Stimulated activated CD4-positive, alpha-beta T cell treated with anti-CD3 and anti-CD28 coated beads, Interleukin-4, amount 100 ng/mL, for 48 hours (primary cell): ENCODE measurements at regions not wholly inside any gene's neighbourhood (a gene's known extent, or its start where the extent isn't known, plus 50 kb on each side); places are given as distances from the start of the nearest gene placed in this dataset.

Source experiments
- DNase-seq, 2 donors: peaks; one replicate each; pipeline ENCODE4 v3.0.0-alpha.2; 2020; ENCODE audit warnings: low read depth in 2 of 2

DNA sequence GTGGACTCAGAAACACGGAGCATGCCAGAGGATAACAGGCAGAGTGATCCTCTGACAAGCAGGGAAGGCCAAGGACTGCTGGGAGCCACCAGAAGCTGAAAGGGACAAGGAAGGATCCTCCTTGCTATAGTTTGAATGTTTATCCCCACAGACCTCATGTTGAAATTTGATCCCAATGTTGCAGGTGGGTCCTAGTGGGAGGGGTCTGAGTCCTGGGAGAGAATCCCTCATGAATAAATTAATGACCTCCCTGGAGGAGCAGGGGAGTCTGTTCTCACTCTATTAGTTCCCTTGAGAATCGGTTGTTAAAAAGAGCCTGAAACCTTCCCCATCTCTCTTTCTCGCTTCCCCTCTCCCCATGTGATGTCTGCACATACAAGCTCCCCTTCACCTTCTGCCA lies 124.4 kb downstream of the FBXO15 start:
- DNase-seq: no peak

DNA sequence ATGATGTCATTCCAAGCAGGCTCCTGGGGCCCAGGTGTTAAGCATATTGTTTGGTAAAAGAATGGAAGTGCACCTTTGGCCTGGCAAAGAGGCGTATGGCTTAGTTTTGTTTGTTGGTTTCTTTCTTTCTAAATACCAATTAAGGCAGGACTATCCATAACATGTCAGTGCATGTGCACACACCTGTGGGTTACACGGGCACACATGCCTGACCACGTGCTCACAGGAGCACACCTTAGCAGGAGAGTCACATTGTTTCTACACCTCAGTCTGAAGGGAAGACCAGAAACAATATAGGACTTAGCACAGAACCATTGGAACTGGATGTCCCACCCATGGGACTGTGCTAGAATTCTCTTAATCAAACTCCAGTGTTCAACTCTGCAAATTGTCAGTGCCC lies 127.8 kb downstream of the FBXO15 start:
- DNase-seq: no peak

DNA sequence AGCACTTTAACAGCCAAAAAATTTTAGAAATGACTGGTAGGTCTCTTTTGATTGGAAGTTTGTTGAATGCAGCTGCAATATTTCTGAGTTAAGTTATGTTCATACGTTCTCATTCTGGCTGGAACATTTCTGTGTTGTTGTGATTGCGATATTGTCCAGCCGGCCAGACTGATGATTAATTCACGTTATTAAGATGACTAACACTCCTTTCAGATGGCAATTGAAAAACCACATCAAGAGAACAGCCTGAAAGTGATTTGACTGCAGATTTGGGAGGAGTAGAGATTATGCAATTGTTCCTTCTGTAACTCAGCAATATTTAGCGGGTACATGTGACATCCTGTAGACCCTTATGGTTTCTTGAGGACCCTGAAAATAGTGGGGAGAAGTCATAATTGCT lies 133.7 kb downstream of the FBXO15 start:
- no peak for DNase-seq

DNA sequence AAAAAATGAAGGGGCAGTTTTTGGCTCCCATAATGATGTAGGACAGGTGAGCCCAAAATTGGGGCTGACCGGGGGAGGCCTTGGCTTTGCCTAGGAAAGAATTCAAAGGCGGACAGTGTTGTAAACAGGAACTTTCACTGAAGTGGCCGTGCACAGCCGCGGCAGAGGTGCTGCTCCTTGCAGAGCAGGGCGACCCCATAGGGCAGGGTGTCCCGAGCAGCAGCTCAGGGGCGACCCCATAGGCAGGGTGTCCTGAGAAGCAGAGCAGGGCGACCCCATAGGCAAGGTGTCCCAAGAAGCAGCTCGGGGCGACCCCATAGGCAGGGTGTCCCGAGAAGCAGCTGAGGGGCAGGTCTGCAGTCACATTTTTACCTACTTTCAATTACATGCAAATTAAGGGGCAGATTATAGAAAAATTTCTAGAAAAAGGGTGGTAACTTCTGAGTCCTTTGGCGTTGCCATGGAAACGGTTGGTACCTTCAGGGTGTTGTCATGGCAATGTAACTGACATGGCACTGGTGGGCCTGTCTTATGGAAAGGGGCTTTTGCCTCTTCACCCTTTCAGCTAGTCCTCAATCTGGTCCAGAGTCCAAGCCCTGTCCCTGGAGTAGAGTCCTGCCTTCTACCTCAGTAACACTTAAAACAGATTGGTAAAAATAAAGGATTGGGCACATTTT lies 134.5 kb downstream of the FBXO15 start:
- no peak for DNase-seq

DNA sequence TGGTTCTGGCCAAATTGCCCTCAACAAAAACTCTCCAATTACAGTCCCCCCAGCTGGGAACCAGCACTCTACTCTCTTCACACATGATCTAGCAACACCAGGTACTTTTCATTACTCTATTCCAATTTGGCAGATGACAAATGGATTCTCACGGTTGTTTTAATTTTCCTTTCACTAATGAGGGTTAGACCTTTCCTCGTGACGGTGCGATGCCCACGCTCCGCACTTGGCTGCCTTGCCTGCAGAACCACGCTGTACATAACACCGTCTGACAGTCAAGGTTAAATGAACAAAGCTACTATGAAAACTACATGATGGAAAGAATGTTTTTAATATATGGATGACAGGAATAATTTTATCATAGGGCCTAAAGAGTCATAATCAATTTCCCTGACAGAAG lies 141.5 kb downstream of the FBXO15 start:
- no peak for DNase-seq

DNA sequence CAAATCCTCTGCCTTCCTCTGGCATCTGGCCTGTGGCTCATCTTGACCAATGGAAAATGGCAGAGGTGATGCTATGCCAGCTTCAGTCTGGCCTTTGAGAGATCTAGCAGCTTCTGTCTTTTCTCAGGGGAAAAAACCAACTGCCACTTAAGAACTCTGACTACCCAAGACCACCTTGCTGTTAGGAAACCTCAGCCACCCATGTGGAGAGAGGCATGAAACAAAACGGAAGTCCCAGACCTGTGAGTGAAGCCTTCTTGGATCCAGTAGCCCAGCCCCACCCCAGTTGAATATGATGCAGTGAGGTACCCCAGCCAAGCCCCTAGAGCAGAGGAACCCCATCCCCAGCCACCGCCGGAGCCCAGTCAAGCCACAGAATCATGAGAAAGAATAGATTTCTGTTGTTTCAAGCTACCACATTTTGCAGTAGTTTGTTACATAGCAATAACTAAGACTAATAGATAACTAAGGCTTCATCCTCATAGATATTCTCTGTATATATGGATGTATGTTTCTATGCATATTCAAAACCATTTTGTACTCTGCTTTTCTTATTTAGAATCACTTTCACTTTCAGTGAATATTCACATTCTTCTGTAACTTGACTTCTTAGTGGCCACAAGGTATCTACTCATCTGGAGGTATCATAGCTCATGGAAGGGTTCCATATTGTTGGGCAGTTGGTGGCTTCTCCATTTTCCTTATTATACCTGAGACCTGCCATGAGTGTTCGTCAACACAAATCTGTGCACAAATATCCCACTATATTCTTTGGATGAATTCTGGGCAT lies 142.1 kb downstream of the FBXO15 start:
- DNase-seq: no peak

DNA sequence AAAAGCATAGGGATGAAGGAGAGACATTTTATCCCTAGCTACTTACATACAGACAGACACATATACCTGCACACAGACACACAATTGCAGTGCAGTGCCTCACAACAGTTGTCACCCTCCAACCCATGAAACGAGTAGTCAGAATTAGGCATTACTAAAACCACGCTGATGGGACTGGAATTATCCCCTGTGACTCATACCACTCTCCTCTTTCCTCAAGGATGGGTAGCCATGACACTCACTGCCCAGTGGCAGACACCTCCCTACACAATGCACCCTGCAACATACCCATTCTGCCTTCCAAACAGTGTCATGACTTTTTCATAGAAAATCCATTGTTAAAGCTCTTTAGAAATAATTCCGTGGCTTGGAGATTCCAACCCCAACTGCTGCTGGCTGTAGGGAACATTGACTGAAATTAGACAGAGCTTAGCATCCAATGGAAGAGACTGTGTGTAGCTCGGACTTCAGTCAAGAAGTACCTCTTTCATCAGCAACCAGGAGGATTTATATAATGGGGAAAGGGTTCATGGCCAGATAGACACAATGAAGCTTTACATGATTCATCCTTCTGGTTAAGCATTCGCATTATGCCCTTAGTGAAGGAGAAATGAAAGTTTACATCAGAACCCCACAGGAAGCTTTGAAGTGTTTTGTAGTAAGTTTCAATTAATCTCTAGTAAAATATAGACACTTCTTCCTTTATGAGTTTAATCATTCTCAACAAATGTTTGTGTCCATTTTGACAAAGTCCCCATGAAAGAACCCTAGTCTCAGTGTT lies 155.2 kb downstream of the FBXO15 start:
- no peak for DNase-seq

DNA sequence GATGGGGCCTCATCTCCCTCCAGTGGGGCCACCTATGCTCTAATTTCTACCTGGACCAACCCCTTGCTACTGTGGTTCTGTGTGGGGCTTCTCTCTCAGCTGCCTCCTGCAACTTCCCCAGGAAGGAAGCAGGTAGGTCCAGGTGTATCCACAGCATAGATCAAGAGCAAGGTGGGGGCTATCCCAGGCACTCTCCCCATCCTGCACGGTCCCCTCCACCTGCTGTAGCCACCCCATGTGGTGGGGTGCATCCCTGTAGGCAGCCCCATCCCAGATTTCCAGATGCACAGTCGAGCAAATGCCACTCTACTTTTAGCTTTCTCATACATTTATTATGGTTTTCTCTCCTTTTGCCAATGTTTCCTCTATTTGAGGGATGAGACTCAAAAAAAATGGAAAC lies 156.1 kb downstream of the FBXO15 start:
- no peak for DNase-seq

DNA sequence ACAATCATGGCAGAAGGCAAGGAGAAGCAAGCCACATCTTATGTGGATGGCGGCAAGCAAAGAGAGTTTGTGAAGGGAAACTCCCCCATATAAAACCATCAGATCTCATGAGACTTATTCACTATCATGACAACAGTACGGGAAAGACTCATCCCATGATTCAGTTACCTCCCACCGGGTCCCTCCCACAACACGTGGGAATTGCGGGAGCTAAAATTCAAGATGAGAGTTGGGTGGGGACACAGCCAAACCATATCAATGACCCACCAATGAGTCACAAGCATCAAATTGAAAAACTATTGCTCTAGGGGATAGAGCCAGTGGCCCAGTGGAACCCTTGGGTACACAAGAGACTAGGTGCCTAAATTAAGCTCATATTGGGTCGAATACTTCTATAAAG lies 157.4 kb downstream of the FBXO15 start:
- DNase-seq: no peak

DNA sequence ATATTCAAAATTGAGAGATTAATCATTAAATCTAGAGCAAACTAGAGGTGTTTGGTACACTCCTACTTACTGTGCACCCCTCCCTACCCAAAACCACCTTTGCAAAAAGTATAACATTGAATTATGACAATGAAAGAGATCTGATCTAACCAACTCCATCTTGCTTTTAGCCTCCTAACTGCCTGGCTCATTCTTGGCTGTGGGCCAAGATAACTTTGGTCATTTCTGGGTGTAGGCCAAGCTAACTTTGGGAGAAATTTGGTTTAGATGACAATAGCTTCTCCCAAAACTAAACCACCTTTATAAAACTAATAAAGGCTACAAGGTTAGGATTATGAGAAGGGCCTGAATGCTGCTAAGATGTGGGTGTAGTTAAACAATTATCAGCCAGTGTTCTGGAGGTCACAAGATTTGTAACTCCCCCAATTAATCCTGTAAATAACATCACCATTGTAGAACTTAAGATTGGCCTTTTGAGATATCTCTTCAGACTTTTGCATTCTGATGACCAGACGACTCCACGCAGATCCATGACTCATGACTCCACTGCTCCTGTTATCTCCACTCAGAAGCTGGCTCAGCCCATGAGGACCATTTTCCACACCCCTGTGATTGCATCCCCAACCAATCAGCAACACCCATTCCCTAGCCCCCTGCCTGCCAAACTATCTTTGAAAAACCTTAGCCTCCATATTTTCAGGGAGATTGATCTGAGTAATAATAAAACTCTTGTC lies 160.2 kb downstream of the FBXO15 start:
- no peak for DNase-seq

DNA sequence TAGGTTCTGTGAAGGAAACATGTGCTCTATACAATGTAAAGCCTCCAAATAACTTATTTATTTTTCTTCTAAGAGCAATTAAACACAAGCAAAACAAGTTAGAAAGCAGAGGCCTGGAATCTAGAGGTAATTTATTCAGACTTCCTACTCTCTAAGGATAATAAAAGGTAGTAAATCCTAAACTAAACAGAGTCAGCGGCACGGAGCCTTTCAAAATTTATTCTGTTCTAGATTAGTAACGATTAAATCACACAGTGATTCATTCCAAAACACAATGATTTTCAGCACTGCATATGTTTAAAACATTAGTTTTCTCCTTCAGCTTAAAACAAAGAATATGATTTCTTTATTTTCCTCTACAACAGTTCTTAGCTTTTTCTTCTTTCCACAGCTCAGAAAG lies 160.9 kb downstream of the FBXO15 start:
- DNase-seq: no peak

DNA sequence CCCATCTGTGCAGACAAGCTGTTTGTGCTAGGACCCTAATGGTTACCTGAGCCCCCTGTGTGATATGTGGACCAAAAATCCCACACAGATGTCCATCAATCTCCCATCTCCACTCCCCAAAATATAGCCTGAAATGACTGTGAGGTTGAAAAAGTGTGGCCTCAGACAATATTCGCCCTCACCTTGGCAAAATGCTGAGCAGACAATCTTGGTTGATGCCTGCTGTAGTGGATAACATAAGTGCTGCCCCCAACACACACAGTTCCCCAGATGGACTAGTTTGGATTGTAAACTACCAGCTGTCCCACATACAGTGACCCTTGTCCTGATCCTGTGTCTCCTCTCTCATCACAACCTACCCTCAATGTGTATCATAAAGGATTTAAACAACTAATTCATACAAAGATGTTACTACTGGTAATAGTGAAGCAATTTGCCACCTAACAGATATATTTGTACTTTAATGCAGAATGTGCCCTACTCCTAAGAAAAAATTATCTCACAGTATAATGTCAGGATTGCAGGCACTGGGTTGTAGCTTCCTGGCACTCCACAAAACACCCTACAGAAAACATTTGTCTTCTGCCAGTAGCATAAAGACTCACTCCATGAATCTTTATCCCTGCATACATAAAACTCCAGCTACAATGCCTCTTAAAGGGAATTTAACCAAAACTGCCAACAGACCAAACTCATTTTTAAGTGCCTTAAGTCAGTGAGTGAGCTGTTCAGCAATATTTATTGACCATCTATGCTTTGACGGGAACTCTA lies 161.6 kb downstream of the FBXO15 start:
- no peak for DNase-seq

DNA sequence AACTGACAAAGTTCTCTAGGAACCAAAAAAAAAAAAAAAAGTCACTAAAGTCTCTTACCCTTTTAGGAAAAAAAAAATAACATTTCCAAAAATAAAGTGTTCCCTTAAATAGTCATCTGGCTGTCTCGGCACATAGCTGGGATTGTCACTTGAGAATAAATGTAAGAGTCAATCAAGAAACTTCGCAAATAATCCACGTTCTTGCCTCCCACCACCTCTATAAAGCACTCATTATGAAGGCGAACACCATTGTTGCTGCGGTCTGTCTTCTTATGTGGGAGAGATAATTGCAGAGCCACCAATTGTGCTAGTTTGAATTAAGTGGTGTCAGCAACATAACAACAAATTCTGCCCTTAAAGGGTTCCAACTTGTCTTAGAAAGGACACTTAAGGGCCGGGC lies 163.7 kb downstream of the FBXO15 start:
- DNase-seq: no peak

DNA sequence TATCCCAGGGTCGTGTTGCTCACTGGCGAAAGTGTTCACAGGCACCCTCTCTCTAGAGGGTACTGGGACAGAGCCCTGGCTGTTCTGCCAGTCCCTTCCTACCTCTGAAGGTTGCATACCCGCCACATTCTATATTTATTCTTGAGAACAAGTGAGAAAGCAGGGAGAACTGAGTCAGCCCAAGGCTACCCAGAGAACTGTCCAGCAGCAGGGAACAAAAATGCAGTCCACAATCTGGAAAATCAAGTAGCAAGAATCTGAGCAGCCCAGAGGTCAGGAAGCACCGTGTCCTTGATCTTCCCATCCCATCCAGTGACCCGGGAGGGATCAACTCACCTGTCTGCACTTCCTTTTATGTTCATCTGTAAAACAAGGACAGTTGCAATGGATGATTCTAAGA lies 164.1 kb downstream of the FBXO15 start:
- no peak for DNase-seq

DNA sequence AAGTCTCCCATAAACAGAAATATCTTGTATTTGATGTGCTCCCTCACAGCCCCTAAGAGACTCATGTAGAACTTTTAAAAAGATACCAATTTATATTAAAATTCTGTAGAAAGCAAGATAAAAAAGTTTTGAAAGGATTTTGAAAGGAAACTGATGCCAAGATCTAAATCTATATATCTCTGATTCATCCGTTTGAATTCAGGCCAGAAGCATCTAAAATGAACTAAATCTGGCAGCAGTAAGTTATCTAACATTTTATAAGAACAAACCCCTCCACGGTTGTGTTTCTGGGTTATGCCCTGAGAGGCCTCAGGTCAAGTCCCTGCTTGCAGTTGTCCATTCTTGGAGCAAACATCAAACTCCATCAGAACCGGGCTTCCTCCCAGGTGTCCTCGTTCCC lies 165.8 kb downstream of the FBXO15 start:
- DNase-seq: no peak

DNA sequence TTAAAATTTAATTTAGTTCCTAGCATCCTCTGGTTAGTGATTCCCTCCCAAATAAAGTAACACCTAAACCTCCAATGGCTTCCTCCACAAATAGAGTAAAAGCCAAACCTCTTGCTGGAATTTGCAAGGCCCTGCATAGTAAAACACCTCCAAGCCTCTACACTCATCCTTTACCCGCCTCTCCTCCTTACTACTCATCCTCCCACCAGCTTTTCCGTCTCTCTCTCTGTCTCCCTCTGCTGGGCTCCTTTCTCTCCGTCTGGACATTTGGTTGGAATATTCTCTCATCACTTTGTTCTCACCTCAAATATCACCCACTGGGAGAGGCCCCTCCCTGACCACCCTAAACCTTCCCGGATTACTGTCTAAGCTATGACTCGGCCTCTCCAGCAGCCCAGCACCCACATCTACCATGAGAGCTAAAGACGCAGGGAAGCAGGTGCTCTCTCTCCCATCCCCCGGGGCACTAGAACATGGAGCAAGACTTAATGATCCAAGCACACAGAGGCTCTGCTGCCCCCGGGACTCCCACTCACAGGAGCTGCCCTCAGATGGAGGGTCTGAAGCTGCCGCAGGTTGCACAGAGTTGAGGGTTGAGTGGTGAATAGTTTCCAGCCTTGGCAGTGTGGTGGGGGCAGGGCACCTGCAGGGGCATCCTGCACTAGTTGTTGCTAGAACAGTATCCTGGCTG lies 167.2 kb downstream of the FBXO15 start:
- DNase-seq: no peak

DNA sequence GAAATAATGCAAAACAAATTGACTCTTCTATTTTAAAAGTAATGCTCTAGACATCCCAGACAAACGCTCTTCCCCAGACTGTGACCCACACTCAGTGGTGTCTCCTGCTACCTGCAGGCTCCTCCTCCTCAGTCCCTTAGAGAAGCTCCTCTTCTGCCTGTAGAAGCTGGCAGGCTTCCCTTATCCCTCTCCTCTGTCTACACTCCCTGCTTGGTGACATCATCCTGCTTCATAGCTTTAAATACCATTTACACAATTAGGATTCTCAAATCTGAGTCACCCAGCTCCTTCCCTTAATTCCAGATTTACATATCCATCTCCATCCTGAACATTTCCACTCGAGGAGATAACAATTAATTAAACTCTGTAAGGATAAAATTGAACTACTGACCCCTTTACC lies 167.9 kb downstream of the FBXO15 start:
- no peak for DNase-seq

DNA sequence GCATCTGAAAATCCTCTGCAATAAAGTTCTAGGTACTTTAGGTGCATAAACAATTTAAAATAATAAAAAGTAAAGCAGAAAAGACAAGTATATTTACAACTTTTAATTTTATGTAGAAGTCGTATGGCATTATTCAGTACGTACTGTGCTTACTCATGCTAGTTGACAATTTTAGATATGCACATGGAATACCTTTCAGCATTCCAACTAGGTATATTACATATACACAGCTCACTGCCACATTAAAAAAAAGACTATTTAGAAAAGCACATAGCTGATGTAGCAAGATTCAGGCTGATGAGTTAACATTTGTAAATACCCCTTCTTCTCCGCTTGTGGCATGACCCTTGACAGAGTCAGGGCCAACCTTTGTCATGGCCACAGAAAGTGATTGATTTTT lies 171.2 kb downstream of the FBXO15 start:
- no peak for DNase-seq

DNA sequence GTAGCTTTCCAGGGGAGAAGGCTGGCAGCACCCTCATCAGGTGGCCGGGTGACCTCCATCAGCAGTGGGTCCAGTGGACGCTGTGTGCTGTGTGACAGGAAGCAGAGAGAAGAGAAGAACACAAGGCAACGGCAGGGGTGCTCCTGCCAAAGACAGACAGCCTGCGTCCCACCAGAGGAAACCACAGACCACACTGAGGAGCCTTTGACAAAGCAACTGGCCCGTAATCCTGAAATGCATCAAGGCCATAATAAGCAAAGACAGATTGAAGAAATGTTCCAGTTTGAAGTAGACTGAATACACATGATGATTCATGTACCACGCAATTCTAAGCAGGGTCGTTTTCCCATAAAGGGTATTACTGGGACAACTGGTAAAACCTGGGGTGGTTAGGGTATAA lies 172.4 kb downstream of the FBXO15 start:
- DNase-seq: no peak

DNA sequence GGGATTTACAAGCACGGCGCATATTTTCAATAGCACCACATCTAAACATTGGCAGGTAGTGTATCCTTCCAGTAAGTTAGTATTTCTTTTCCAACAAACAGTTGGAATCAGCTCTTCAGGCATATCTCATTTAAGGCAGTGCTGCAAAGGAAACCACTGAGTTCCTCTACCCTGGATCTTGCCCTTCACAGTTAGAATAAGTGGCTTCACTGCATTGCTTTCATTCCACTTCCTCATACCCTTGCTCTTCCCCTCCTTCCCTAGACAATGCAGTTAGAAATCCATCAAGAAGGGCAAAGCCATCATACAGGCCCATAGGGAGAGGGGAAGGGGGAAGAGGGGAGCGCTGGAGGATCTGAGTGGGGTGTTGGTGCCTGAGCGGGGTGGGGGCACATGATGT lies 173.7 kb downstream of the FBXO15 start:
- DNase-seq: no peak

DNA sequence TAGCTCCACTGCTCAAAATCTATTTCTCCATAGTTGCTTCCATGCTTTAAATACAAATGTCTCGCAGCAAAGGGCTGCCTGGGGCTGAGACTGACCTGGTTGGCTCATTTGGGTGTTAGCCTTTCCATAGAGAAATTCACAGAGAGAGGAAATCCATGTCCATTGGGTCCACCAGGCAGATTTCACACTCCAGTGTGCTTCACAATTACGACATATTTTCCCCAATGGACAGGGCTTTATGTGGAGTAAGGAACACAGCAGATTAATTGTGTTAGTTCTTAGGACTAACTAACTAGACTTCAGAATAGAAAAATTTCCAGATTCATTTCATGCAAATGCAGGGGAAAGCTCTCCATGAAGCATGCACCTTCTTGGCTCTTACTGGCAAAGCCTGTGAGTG lies 180.7 kb downstream of the FBXO15 start:
- DNase-seq: no peak
